Keratinocyte (primary cell): ENCODE measurements at regions not wholly inside any gene's neighbourhood (a gene's known extent, or its start where the extent isn't known, plus 50 kb on each side); places are given as distances from the start of the nearest gene placed in this dataset.

ENCODE experiments used
- DNase-seq: peaks from one replicate; pipeline ENCODE4 v3.0.0-alpha.2; 2011; ENCODE audit warnings: low read depth, missing footprints, low spot score
- FAIRE-seq: peaks from 2 replicates; lab custom pipeline; 2011; peaks lifted over from hg19 to GRCh38; lab: Jason Lieb, UNC
- H2AFZ ChIP-seq: 2 replicates; pipeline ENCODE4 v1.6.0; 2012; ENCODE audit warnings: low read length, control low read depth, inconsistent platforms; ENCODE audit not compliant: control insufficient read depth
- H3K27ac ChIP-seq: 2 replicates; pipeline ENCODE4 v1.5.1; 2011; ENCODE audit warnings: low read length; ENCODE audit not compliant: control insufficient read depth, insufficient read depth
- H3K27me3 ChIP-seq: 3 replicates; pipeline ENCODE4 v1.6.0; 2011; ENCODE audit warnings: low read length; ENCODE audit not compliant: control insufficient read depth, insufficient read depth; ENCODE audit errors: extremely low read depth
- H3K36me3 ChIP-seq, 2 experiments: 2 replicates in 1 of 2; 3 replicates in 1 of 2; pipeline ENCODE4 v1.5.1; 2011; ENCODE audit warnings: low read length in 2 of 2, mild to moderate bottlenecking in 1 of 2; ENCODE audit not compliant: control insufficient read depth in 2 of 2, insufficient read depth in 2 of 2; ENCODE audit errors: extremely low read depth in 1 of 2
- H3K4me1 ChIP-seq: 3 replicates; pipeline ENCODE4 v1.5.1; 2011; ENCODE audit warnings: low read length; ENCODE audit not compliant: control insufficient read depth, insufficient read depth; ENCODE audit errors: extremely low read depth
- H3K4me2 ChIP-seq: 3 replicates; pipeline ENCODE4 v1.6.0; 2011; ENCODE audit warnings: low read depth, low read length; ENCODE audit not compliant: control insufficient read depth, insufficient read depth; ENCODE audit errors: extremely low read depth
- H3K4me3 ChIP-seq, 3 experiments: fragments of 200-600 bp in 1 of 3; sonication (generic) in 1 of 3; 2 replicates in 2 of 3; 3 replicates in 1 of 3; pipeline ENCODE4 v1.5.1; 2011 to 2016; ENCODE audit warnings: low read length in 3 of 3, mild to moderate bottlenecking in 3 of 3, control low read depth in 2 of 3, inconsistent platforms in 1 of 3, low read depth in 1 of 3, mixed read lengths in 1 of 3, mixed run types in 1 of 3, moderate library complexity in 1 of 3; ENCODE audit not compliant: control insufficient read depth in 2 of 3, insufficient read depth in 2 of 3; ENCODE audit errors: extremely low read depth in 1 of 3
- H3K79me2 ChIP-seq: 2 replicates; pipeline ENCODE4 v1.6.0; 2012; ENCODE audit warnings: low read length; ENCODE audit not compliant: control insufficient read depth, insufficient read depth
- H3K9ac ChIP-seq: 3 replicates; pipeline ENCODE4 v1.6.0; 2011; ENCODE audit warnings: low read length; ENCODE audit not compliant: control insufficient read depth, insufficient read depth; ENCODE audit errors: extremely low read depth
- H3K9me1 ChIP-seq: 3 replicates; pipeline ENCODE4 v1.6.0; 2011; ENCODE audit warnings: low read length; ENCODE audit not compliant: control insufficient read depth, insufficient read depth; ENCODE audit errors: extremely low read depth
- H3K9me3 ChIP-seq: 2 replicates; pipeline ENCODE4 v1.5.1; 2012; ENCODE audit warnings: low read depth, low read length; ENCODE audit not compliant: control insufficient read depth
- H4K20me1 ChIP-seq: 3 replicates; pipeline ENCODE4 v1.6.0; 2011; ENCODE audit warnings: low read length; ENCODE audit not compliant: control insufficient read depth, insufficient read depth; ENCODE audit errors: extremely low read depth
- EZH2 ChIP-seq: IDR thresholded peaks from one replicate; pipeline ENCODE4 v1.6.1; 2012; ENCODE audit warnings: inconsistent platforms, mild to moderate bottlenecking, low read length, moderate library complexity
- dilution Hi-C: fragments of 300-500 bp; cut with MboI; formaldehyde crosslinking; loops from one replicate; pipeline ENCODE4 v1.7.0; 2020; ENCODE audit warnings: low sequenced_read_pairs; ENCODE audit not compliant: extremely low pct_ligation_motif_present
- TF ChIP-seq, protein P1 (sequence below), 3 experiments: IDR thresholded peaks in 1 of 3; conservative IDR thresholded peaks in 1 of 3; optimal IDR thresholded peaks in 1 of 3; 2 replicates in 2 of 3; 3 replicates in 1 of 3; pipeline versions ENCODE3 to v1.5.1; 2011; ENCODE audit warnings: low read length in 3 of 3, mild to moderate bottlenecking in 3 of 3, moderate library complexity in 2 of 3, control low read depth in 1 of 3, inconsistent platforms in 1 of 3; ENCODE audit not compliant: insufficient read depth in 2 of 3; ENCODE audit errors: extremely low read depth in 1 of 3

DNA sequence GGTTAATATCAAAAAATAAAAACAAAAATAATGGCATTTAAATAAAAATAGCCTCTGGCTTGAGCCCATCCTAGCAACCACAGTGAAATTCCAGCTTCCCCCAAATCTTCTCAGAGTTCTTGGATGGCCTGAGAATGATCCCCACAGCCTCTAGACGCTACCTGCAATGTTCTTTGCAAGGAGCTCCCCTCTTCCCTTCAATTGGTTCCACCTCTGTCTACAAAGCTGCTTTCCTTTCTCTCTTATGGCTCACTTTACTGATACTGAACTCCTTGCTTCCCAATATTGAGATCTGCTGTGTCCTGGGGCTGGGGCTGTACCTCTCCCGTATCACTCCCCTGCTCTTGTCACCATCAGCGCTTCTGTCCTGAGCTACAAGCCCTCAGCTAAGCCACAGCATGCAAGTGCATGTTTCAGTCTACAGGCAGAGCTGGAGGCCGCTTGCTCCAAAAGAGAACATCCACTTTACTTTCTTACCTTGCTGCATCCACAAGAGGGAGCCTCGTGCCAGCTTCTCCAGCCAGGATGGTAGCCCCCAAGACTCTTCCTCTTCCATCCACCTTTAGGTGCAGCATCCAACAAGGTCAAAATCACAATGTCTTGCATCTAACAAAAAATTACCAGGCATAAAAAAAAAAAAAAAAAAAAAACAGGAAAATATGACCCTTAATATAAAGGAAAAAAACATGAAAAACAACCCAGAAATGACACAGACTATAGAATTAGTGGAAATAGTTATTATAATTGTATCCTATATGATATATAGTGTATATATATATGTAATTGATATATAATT is 57.4 kb upstream of the PRSS3 start:
- Histone ChIP-seq H4K20me1 (no peaks in the 10 kb centered on the region), H3K9ac (no peak overlapping the region), H3K4me2 (peak overlapping the region; percentile 35), H3K9me1 (no peaks in the 10 kb centered on the region), H2AFZ (peak overlapping the region; percentile 95), H3K4me1 (peaks cover 17% of the 10 kb centered on the region), H3K4me3 (no peak overlapping the region), H3K9me3 (no peaks in the 10 kb centered on the region), H3K27me3 (no peaks in the 10 kb centered on the region), H3K27ac (no peak overlapping the region), H3K79me2 (no peaks in the 10 kb centered on the region), H3K36me3 (no peaks in the 10 kb centered on the region)
- dilution Hi-C loops, result no loop called here
- DNase-seq (peak; percentile 59), FAIRE-seq (peak; percentile 97)
- no peak for TF ChIP-seq EZH2
- TF ChIP-seq, protein P1, sequence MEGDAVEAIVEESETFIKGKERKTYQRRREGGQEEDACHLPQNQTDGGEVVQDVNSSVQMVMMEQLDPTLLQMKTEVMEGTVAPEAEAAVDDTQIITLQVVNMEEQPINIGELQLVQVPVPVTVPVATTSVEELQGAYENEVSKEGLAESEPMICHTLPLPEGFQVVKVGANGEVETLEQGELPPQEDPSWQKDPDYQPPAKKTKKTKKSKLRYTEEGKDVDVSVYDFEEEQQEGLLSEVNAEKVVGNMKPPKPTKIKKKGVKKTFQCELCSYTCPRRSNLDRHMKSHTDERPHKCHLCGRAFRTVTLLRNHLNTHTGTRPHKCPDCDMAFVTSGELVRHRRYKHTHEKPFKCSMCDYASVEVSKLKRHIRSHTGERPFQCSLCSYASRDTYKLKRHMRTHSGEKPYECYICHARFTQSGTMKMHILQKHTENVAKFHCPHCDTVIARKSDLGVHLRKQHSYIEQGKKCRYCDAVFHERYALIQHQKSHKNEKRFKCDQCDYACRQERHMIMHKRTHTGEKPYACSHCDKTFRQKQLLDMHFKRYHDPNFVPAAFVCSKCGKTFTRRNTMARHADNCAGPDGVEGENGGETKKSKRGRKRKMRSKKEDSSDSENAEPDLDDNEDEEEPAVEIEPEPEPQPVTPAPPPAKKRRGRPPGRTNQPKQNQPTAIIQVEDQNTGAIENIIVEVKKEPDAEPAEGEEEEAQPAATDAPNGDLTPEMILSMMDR (optimal IDR thresholded peaks at IDR 0.05 in 1 of 3, IDR thresholded peaks at IDR 0.05 in 1 of 3, conservative IDR thresholded peaks at IDR 0.05 in 1 of 3; ENCODE audit: extremely low read depth in 1 of 3, insufficient read depth in 2 of 3, low read length in 3 of 3), result peak; percentile 84 to 91 (median 85)

DNA sequence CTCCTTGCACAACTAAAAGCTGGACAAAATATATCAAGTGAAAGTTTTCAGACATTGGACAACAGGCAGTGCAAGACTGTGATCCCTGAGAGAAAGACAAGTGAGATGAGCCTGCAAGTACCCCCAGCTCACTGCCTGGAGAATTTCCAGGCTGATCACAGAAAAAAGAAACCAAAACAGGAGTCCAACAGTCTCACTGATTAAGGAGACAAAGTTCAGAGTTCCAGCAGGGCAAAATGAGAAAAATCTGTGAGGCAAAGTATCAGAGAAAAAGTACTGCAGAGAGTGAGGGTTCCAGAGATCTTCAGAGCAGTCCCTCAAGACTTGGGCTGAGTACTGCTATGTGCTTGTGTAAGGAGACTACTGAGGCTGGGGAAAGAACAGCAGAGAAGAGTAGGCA is 56.0 kb upstream of the PRSS3 start:
- no peak for DNase-seq
- H3K27me3 ChIP-seq, result no peaks in the 10 kb centered on the region
- no peak for TF ChIP-seq EZH2
- TF ChIP-seq, protein P1 (optimal IDR thresholded peaks at IDR 0.05 in 1 of 3, IDR thresholded peaks at IDR 0.05 in 1 of 3, conservative IDR thresholded peaks at IDR 0.05 in 1 of 3; ENCODE audit: extremely low read depth in 1 of 3, insufficient read depth in 2 of 3, low read length in 3 of 3), result no peak
- H3K9ac ChIP-seq, result no peak overlapping the region
- H3K9me3 ChIP-seq, result no peaks in the 10 kb centered on the region
- H3K9me1 ChIP-seq, result no peaks in the 10 kb centered on the region
- H3K27ac ChIP-seq, result no peak overlapping the region
- H2AFZ ChIP-seq, result no peak overlapping the region
- dilution Hi-C loops, result no loop called here
- H3K79me2 ChIP-seq, result no peaks in the 10 kb centered on the region
- H3K4me1 ChIP-seq, result peaks cover 17% of the 10 kb centered on the region
- H3K4me2 ChIP-seq, result no peak overlapping the region
- H3K36me3 ChIP-seq, result no peaks in the 10 kb centered on the region
- no peak overlapping the region for H3K4me3 ChIP-seq
- FAIRE-seq, result no peak
- H4K20me1 ChIP-seq, result no peaks in the 10 kb centered on the region
